SIG-M5 treated with dmso at 0.1 percent for 504 hours (cell line): ENCODE measurements at regions not wholly inside any gene's neighbourhood (a gene's known extent, or its start where the extent isn't known, plus 50 kb on each side); places are given as distances from the start of the nearest gene placed in this dataset.
"Not testable (repeated sequence)": the region's sequence is repeated elsewhere in the genome, so short reads cannot be mapped to it uniquely, and the experiment has no call there.

Experiments used
- DNase-seq: peaks from one replicate; lab custom pipeline; 2025; ENCODE audit not compliant: unreplicated experiment; lab: John Stamatoyannopoulos, UW

DNA sequence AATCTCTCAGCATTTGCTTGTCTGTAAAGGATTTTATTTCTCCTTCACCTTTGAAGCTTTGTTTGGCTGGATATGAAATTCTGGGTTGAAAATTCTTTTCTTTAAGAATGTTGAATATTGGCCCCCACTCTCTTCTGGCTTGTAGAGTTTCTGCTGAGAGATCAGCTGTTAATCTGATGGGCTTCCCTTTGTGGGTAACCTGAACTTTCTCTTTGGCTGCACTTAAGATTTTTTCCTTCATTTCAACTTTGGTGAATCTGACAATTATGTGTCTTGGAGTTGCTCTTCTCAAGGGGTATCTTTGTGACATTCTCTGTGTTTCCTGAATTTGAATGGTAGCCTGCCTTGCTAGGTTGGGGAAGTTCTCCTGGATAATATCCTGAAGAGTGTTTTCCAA lies 189.4 kb downstream of the TTC6 start:
- not testable (repeated sequence) for DNase-seq

DNA sequence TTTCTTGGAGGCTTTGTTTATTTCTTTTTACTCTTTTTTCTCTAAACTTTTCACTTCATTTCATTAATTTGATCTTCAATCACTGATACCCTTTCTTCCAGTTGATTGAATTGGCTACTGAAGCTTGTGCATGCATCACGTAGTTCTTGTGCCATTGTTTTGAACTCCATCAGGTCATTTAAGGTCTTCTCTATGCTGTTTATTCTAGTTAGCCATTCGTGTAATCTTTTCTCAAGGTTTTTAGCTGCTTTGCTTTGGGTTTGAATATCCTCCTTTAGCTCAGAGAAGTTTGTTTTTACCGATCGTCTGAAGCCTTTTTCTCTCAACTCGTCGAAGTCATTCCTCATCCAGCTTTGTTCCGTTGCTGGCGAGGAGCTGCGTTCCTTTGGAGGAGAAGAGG lies 189.9 kb downstream of the TTC6 start:
- not testable (repeated sequence) for DNase-seq

- DNase-seq, result not testable (repeated sequence)
These were observed 190.7 kb downstream of the TTC6 start for GRCh38 chr14:37786114-37786625.

GRCh38 chr14:37787879-37788494 lies 192.6 kb downstream of the TTC6 start:
- DNase-seq, result no peak

DNA sequence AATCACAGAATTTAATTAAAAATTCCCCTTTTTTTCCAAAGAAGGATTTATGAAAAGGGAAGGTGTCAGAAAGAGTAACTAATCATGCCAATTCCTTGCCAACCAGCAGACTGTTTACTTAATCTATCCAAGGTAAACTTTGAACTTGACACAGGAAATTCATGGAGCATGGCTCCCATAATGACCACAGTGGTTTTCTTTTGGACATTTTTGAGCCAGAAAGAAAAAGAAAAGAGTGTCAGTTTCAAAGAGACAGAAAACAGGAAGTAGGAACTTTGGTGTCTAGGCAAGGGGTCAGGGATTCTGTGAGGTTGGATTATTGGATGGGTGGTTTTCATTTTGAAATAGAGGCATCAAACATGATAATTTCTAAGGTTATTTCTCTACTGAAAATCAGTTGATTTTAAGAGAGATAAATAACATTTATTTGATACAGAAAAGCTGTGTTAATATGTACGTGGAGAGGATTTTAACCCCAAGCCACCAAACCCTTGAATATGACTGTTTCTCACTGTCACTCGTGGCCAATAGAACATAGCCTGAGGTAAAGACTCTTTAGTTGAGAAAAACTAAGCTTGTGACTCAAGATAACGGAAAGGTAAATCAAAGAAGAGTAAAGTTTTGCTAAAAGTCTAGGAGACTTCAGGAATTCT lies 196.1 kb downstream of the TTC6 start:
- DNase-seq, result no peak

GRCh38 chr14:37792124-37792523 lies 196.7 kb downstream of the TTC6 start:
- no peak for DNase-seq

GRCh38 chr14:37796703-37797416 lies 201.4 kb downstream of the TTC6 start:
- no peak for DNase-seq

DNA sequence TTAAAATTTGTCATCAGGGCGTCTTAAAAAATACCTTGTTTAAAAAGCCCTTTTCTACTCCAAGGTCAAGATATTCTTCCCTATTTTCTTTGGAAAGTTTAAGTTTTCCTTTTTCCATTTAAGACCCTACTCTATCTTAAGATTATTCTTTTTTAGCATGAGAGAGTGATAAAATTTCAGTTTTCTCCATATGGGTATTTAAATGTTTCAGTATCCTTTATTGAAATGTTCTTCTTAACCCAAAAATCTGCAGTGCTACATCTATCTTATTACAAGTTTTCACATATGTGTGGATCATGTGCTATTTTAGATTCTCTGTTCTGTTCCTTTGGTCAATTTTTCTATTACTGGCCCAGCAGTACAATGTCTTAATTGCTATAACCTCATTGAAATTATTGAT lies 202.2 kb downstream of the TTC6 start:
- no peak for DNase-seq

DNA sequence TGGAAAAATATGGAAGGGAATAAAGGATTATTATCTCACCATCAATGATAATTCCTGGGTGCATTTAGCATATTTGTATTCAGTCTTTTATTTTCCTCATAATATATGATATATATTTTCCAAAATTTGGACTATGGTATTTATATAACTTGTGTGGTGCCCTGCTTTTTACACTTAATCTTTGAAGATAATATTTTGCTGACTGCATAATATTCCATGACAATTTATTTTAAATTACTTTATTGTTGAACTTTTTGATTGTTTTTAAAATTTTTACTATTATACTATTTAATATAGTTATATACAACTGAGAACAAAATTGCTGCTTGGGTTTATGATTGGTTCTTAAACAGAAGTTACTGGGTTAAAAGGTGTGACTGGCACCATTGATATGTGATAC lies 212.3 kb downstream of the TTC6 start:
- no peak for DNase-seq

DNA sequence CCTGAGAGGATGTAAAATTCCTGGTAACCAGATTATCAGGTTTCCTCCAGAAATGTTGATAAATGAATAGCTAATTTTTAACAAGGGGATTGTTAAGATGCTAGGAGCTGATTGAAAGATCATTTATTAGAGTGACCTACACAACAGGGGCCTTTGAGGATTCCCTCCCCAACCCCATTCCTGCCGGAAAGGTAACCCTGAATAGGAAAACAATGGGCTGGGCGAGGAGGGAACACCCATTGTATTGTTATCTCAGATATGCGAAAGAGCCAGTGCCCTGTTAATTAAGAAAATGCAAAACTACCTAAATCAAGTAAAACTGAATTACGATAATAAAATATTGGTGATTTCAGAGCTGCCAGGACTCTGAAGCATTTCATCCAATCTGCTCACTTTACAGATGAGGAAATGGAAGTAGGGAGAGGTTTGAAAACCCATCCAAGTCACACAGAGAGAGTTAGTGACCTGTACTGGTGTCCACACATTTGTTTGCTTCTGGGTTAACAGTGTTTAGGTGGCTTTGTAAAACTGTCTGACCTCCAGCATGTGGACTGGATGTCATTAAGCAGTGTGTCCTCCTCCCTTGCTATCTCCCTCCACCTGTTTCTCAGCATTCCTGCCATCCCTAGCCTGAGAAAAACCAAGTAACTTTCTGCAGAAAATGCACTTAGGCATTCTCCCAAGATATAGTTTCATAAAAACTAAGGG lies 214.8 kb downstream of the TTC6 start:
- no peak for DNase-seq

DNA sequence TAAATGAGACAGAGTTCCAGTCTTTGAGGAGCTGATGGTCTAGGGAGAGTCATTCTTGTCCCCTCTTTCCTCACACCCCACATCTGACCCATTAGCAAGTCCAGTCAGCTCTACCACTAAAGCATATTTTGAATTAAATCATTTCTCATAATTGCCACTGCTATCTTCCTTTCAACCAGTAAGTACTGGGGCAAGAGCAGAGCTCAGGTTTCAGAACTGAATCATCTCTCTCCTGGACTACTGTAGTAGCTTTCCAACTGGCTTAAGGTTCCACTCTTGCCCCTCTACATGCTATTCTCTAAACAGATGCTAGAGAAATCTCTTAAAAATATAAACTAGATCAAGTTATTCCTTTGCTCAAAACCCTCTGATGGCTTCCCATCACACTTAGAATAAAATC lies 218.3 kb downstream of the TTC6 start:
- no peak for DNase-seq

DNA sequence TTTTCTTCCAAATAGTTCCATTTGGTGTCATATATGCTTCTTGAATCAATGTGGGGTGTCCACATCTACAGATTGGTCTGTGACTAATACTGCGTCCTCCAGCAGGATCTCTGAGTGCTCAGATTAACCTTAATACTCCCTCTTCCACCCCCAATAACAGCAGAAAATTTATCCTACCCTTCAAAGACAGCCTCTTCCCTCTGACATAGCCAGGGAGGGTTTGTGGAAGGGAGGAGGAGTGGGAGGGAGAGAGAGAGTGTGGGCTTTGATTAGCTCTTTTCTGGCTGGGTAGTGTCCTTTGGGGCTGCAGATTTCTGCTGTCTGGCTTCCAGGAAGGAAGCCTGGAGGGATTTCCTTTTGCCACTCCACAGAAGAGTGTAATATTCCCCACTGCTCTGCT lies 220.7 kb downstream of the TTC6 start:
- no peak for DNase-seq

- no peak for DNase-seq
These were observed 221.4 kb downstream of the TTC6 start for GRCh38 chr14:37816743-37817295.

GRCh38 chr14:37819155-37820015 lies 224.0 kb downstream of the TTC6 start:
- DNase-seq, result no peak

GRCh38 chr14:37820810-37821209 lies 225.4 kb downstream of the TTC6 start:
- DNase-seq, result not testable (repeated sequence)

DNA sequence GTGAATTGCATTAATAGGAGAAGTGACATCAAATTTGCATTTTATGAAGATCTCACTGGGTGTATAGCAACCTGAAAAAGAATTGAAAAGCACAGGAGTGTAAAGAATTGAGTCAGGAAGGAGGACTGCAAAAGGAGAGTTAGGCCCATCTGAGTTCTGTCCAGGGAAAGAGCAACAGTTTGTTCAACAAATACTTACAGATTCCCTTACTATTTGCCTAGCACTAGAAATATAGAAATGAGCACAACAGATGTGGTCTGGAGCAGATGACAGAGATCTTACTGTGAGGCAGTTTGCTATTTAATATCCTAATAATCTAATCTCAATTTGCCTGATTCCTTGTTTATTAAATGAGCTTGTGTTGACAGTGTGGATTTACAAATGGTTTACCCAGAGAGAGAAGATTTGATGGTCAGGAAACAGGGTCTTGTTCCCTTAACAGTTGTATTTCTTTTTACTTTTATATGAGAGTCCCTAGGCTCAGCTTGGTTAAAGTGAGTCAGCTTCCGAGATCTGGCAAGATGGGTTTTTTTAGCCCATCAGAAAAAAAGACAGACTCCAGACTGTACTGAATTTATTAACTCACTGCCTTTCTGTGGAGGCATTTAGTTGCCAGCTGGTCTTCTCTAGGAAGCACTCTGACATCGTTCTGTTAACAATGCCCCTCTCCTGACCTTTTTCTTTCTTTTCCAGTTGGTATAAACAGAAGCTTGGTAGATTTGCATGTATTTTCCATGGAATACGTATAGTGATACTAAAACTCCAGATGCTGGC lies 229.7 kb downstream of the TTC6 start:
- DNase-seq, result no peak

- no peak for DNase-seq
These were observed 231.4 kb downstream of the TTC6 start for GRCh38 chr14:37826869-37827268.

- DNase-seq, result no peak
These were observed 234.8 kb downstream of the TTC6 start for GRCh38 chr14:37830271-37830670.

DNA sequence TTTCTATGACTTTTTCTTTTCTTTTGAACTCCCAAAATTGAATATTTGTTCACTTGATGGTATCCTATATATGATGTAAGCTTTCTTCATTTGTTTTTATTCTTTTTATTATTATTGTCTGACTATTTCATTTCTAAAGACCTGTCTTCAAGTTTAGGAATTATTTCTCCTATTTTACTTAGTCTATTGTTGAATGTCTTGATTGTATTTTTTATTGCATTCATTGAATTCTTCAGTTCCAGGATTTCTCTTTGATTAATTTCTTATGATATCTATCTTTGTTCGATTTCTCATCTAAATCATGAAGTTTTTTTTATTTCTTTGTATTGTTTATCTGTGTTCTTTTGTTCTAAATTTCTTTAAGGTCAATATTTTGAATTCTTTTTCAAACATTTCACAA lies 238.8 kb downstream of the TTC6 start:
- DNase-seq, result no peak

GRCh38 chr14:37838778-37839177 lies 243.3 kb downstream of the TTC6 start:
- DNase-seq, result not testable (repeated sequence)
